GM21528 (cell line): ENCODE measurements at regions not wholly inside any gene's neighbourhood (a gene's known extent, or its start where the extent isn't known, plus 50 kb on each side); places are given as distances from the start of the nearest gene placed in this dataset.

Experiments
- ATAC-seq: cut with Tn5 transposase; IDR thresholded peaks from one replicate; pipeline ENCODE4 v1.9.1; 2021; ENCODE audit warnings: mild to moderate bottlenecking, moderate library complexity; ENCODE audit not compliant: unreplicated experiment, low FRiP score

DNA sequence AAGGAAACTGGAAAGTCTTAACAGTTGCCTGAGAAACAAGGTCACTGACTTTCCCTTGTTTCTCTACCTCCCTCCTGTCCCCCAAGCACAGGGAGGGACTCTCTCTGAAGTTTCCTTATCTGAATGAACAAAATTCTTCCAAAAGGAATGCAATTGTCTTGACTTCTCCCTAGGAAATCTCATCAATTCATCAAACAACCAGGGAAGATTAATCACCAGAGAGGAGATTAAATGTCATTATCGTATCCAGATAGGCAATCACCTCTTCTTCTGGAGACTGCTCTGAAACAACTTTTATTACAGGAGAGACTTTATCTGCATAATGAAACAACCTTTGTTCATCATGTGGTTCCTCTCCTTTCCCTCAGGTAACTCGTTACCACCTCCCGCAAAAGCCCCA, 431.4 kb downstream of the SLC16A7 start:
- no peak for ATAC-seq

DNA sequence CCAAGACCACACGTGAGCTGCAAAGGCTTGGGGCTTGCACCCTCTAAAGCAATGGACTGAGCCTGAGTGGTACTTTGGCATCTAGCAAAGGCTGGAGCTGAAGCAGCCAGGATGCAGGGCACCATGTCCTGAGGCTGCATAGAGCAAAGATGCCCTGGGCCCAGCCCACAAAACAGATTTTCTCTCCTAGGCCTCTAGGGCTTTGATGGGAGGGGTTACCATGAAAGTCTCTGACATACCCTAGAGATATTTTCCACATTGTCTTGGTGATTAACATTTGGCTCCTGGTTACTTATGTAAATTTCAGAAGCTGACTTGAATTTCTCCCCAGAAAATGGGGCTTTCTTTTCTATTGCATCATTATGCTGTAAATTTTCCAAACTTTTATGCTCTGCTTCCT, 438.3 kb downstream of the SLC16A7 start:
- ATAC-seq, result no peak

DNA sequence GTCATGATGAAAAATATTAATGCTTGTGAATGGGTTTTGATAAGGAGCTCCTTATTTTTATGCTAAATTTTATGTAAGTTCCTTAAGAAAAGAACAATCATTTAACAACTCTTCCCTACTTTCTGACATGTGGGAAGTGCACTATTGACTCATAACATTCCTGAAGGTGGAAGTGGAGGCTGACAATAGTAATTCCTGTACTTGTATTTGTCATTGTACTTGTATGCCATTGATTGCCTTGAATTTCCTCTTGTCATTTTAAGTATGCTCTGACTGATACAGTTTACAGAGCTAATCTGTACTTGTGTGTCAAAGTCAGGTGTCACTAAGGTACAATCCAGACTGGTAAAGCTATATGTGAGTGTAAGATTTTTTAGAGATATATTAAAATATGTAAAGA, 440.0 kb downstream of the SLC16A7 start:
- no peak for ATAC-seq

DNA sequence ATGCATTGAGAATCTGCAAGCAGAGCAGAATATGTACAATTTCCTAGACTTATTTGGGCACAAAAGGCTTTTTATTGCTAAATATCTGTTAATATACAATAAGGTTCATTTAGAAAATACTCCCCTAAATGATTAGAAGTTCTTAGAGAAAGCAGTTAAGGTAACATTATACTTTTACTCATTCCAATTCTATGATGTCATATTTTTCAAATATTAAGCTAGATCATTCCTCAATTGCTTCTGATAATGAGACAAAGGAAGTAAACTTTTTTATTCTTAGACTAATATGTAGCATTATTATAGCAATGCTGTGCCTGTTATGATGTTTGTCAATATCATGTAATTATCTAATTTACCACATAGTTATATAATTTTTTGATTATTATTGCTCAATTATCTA, 447.0 kb downstream of the SLC16A7 start:
- ATAC-seq, result no peak

DNA sequence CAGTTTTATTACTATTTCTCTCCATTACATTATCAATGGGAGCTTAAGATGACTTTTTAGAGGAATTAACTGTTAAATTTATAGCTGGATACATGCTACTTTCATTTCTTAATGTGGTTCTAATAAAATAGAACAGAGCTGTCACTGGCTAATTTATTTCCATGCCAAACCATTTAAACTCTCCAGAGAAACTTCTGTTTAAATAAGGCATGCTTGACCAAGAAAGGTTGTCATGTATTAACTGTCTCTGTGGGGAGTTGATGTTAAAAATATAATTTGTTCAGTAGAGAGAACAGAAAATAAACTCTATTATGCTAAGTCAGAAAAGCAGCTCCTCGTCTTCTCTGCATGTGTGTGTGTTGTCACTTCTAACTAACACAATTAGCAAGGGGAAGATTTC, 447.4 kb downstream of the SLC16A7 start:
- ATAC-seq, result no peak

DNA sequence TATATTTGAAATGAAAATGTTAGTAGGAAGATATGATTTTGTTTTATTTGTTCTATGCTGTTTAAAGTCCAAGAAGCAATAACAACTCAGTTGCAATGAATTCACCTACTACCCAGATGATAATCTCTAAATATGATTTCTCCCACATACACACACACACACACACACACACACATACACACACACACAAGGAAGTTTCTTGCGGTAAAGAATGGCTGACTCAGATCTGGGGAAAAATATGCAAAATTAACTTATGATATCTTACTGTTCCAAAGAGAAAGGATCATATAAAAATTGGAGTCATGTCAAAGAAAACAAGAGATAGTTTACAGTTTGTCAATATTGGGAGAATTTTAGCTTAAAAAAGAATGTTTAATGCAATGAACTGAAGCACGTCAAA, 456.7 kb downstream of the SLC16A7 start:
- no peak for ATAC-seq

DNA sequence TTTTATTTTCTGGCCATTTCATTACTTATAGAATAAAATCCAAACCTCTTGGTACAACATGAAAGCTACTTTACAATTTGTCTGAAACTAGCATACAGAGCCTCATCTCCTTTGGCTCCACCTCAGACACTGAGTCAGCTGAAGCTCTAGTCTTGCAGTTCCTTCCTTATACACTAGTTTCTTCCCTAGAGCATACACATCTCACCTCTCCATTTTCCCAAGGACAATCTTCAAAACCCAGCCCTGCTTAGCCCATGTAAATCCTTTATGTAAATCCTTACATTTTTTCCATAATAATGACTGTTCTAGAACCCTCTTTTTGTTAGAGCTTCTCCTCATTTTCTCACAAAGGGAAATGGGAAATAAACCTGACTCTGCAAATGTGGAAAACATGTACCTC, 463.4 kb downstream of the SLC16A7 start:
- no peak for ATAC-seq

DNA sequence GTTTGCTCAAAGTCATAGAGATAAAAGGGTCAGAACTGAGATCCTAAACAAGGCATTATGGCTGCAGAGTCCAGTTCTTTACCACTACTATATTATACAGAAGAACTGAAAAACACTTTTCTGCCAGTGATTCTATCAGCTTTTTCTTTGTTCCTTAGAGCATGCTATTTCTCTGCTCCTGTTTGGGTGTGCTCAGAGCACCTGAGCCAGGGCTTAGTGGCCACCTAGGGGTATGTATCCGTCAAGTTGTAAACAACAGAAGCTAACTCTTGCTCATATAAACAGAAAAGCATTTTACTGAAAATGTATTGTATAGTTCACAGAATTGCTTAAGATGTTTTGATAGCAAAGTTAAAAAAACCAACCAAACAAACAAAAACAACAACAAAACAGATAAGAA, 470.8 kb downstream of the SLC16A7 start:
- no peak for ATAC-seq

DNA sequence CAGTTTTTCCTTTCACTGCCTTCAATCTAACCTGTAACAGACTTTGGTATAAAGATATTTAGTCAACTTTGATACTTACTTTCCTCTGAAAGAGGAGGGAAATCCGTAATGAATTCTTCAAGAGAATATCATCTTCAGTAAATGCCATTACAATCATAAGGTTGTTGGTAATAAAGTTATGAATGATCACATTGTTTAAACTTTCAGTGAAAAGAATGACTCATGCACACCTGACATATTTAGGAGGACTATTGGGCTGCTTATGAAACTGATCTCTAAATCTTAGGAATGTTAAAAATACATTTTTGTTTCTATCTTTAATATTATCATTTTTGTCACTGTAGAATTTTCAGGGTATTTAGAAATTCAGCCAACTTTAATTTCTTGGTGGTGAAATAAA, 474.7 kb downstream of the SLC16A7 start:
- ATAC-seq, result no peak

DNA sequence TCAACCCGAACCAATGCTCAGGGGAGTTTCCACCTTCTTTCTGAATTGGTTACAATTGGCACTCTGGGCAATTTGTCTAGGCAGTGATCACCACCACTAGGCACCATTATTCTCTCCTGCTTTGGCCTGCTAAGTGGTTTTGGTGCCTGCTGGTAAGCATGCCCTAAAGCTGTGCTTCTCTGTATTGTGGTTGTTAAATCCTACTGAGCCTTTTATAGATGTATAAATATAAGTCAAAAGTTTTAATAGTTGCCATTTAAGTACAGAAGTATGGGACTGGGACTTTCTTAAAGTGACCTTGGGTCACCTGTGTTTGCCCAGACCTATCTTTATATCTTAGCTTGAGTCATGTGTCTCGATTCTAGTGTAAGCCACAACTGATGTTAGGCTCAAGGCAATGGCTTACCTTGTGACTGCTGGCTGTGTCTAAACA, 475.9 kb downstream of the SLC16A7 start:
- ATAC-seq, result no peak

DNA sequence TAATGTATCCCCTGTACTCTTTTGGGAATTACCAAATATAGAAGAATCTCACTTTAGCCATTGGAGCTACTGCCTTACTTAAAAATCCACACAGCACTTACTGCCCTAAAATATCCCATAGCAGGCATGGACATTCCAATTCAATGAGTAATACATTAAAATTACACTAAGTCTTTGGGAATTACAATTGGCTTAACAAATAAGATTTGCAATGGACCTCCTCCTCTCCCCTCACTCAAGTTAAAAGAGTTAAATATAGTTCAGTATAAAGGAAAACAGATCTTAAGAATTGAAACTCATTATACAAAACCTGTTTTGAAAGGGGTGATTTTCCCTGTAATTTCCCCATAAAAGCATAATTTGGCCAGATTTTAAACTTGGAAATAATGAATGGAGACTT, 477.1 kb downstream of the SLC16A7 start:
- no peak for ATAC-seq

DNA sequence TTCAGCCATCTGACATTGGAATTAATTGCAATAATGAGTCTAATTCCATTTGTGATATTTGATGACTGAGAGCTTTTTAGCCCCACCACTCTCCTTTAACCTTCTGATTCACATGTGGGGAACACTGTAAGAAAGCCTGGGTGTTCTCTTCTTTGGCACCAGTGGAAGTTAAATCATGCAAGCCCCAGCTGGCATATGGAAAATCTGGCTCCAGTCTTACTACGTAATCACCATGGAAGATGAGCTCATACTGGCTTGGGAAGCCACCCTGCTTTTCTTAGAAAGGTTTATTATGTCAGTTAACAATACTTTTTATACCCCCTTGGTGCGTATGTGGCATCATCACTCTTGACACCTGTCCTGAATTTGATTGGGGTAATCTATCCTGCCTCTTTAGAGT, 479.3 kb downstream of the SLC16A7 start:
- ATAC-seq, result no peak

DNA sequence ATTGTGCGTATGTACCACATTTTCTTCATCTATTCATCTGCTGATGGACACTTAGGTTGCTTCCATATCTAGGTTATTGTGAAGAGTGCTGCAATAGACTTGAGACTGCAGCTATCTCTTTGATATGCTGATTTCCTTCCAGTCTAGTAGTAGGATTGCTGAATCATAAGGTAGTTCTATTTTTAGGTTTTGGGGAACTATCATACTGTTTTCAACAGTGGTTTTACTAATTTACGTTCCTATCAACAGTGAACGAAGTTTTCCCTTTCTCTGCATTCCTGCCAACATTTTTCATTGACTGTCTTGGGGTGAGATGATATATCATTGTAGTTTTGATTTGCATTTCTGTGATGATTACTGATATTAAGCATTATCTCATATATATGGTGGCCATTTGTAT, 482.2 kb downstream of the SLC16A7 start:
- ATAC-seq, result no peak

DNA sequence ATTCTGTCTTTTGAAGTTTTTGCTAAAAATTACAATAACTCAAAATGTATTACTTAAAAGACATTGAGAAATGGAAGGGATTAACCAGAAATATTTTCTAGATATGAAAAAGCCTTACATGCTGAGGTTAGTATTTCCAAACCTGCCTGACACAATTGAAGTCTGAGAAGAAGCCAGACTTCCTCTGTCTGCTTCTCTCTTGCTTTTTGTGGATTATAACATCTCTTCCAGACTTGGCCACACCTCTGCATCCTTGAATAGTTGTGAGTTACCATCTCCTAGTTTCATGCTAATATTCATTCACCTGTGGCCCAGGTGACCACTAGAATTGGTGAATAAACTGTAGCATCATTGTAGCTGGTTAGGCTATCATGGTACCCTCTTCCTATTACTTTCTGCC, 497.6 kb downstream of the SLC16A7 start:
- ATAC-seq, result no peak

DNA sequence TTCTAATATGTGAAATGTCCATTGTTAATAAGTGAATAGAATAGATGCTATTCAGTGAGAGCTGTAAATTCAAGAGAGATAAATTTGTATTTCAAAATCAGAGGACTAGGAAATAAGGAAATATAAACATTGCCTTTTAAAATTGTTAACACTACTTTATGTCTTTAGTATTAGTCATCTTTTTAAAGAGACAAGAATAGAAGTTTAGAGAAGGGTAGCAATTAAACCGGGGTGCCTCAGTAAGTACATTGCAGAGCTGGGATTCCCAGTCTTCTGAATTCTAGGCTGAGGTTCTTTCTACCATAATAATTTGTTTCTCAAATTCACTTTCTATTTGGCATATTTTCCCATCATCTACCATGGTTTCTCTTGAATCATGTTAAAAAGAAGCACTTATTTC, 498.6 kb downstream of the SLC16A7 start:
- no peak for ATAC-seq

DNA sequence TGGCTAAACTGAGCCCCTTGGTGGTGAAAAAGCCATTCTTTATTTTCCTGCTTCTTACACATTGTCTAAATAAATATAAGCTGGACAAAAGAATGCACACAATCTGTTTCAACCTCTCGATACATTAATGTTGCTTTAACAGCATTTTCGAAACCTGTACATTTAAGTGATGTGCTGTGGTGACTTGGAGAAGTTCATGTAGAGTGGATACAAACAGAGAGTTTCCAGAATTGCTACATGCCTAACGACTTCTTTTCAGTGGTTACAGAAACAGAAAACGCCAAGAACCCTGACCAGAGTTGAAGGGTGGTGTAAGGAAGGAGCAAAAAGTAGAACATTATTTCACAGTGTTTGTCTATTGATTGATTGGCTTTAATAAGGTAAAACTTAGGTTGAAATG, 500.9 kb downstream of the SLC16A7 start:
- no peak for ATAC-seq

DNA sequence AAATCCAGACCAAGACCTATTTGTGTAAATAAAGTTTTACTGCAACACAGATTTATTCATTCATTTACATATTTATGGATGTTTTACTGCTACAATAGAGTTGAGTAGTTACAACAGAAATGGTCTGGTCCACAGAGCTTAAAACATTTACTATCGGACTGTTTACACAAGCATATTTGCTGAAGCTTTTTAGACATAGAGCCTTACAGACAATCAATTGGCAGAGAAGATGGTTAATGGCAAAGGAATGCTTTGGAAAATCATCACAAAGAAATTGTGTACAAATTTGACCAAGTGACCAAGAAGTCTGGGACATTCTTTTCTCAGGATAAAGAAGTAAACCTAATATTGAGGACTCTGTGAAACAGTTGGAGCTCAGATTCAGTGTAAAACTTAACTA, 504.3 kb downstream of the SLC16A7 start:
- ATAC-seq, result no peak

DNA sequence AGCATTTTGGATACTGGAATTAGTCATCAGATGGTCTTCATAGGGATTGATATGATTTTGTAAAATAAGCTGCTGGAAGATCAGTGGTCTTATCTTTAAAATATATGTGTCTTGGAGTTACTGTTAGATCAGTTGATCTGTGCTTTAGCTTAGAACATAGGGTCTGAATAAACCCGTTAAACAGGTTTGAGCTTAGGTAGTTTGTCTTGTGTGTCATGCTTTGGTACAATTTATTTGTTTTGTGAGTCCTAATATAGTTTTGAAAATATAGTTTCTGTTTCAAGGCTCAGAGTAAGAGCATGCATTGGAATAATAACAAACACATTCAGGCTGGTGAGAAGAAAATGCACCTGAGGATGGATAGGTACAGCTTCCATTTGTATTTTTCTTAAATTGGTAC, 505.0 kb downstream of the SLC16A7 start:
- ATAC-seq, result no peak

DNA sequence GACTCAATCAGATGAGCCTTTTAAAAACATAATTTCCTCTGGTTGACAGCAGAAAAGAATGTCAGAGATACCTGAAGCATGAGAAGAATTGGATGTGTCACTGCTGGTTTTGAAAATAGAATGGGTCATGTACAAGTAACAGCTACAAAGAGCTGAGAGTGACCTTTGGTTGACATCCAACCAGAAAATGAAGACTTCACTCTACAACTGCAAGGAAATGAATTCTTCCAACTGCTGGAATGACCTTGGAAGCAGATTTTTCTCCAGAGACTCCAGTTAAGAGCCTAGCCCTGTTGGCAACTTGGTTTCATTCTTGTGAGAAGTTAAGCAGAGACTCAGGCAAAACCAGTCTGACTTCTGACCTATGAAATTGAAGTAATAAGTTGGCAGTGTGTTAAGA, 505.9 kb downstream of the SLC16A7 start:
- no peak for ATAC-seq

DNA sequence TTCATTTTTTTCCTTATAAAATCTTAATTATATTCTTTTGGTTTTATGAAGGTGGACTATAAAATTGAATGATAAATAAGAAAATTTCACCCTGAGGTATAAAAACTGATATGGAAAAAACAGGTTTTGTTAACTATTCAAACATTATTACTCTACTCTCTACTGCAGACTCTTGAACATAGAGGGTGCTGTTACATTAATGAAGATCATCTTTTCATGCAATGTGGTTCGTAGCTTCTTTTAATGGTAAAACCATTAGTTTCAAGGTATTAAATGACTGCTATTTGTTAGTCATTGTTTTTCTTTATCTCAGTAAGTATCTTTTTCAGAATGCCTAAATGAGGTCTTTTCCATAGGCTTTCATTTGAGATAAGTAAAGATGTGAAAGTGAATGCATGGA, 510.4 kb downstream of the SLC16A7 start:
- ATAC-seq, result no peak

DNA sequence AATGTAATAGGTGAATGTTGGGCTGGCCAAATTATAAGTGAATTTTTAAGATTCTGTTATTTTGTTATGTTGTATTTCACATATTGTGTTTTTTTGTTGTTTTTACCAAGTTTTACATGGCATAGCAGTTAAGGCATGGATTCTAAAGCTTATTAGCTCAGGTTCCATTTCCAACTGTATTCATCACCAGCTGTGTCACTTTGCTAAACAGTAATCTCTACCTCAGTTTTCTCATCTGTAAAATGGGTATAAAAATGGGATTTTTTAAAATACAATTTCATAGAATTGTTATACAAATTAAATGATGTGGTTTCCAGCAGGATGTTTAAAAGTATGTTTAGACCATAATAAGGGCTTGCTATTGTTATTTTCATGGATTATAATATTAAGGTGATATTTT, 512.2 kb downstream of the SLC16A7 start:
- ATAC-seq, result no peak

DNA sequence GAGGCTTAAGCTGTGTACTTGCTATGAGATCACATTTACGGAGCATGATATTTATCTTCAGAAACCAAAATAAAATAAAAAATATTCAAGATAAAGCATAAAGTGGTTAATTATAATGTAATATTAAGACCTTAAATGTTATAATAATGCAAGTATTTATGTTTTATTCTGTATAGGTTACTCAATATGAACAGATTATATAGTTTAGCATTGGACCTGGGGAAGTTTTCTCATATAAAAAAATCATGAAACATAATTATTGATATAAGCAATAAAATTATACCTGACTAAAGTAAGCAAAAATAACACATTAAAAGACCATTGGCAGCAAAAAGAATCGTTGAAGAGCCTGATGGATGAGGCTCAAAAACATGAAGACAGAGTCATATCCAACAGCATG, 516.2 kb downstream of the SLC16A7 start:
- ATAC-seq, result no peak

DNA sequence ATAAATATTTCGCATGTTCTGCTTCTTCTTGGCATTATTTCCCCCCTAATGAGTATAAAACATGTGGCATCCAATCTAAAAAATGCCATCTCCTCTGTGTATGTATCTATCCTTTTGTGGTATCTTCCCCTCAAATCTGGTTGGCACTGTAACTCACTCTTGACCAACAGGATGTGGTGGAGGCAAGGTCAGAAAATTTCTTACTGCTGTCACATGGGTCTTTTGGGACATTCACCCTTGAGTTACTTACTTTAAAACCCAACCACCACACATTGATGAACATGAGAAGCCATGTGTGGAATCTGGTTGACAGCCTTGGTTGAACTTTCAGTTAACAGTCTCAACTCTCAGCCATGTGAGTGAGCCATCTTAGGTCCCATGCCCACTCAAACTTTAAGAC, 516.9 kb downstream of the SLC16A7 start:
- no peak for ATAC-seq

DNA sequence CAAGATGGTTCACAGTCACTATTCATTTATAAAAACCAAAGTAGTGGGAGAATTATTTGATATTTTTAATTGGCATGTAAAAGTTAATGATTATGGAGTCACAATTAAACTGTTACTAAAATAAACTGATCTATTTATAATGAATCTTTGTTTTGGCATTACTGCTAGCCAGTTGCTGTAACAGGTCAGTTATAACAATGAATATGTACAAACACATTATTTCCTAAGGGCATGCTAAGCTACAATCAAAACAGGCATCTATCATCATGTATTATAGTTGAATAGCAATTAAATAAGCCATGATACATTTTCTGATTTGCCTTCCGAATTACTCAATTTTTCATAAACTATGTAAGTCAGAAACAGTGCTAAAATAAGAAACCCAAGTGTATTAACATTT, 518.3 kb downstream of the SLC16A7 start:
- no peak for ATAC-seq
